GM19438 (cell line): ENCODE measurements at regions not wholly inside any gene's neighbourhood (a gene's known extent, or its start where the extent isn't known, plus 50 kb on each side); places are given as distances from the start of the nearest gene placed in this dataset.

Source experiments
- ATAC-seq: cut with Tn5 transposase; IDR thresholded peaks from one replicate; pipeline ENCODE4 v1.9.1; 2021; ENCODE audit warnings: low read depth; ENCODE audit not compliant: unreplicated experiment

- no peak for ATAC-seq
Measured at GRCh38 chr15:45743426-45744235, 108.8 kb downstream of the SQOR start.

- no peak for ATAC-seq
Measured at GRCh38 chr15:45744236-45744589, 109.4 kb downstream of the SQOR start.

- no peak for ATAC-seq
Measured at GRCh38 chr15:45747426-45747825, 112.6 kb downstream of the SQOR start.

GRCh38 chr15:45751629-45752028, 116.8 kb downstream of the SQOR start:
- no peak for ATAC-seq

GRCh38 chr15:45759936-45760335, 125.1 kb downstream of the SQOR start:
- ATAC-seq, result no peak

GRCh38 chr15:45762726-45763125, 127.9 kb downstream of the SQOR start:
- ATAC-seq, result no peak

- ATAC-seq, result no peak
Measured at GRCh38 chr15:45763170-45763869, 128.5 kb downstream of the SQOR start.

GRCh38 chr15:45773149-45773548, 138.3 kb downstream of the SQOR start:
- ATAC-seq, result no peak

GRCh38 chr15:45776772-45777171, 141.9 kb downstream of the SQOR start:
- ATAC-seq, result no peak

- peak; percentile 71 for ATAC-seq
Measured at GRCh38 chr15:45777781-45778180, 143.0 kb downstream of the SQOR start.

- ATAC-seq, result no peak
Measured at GRCh38 chr15:45780352-45780751, 145.5 kb downstream of the SQOR start.

- ATAC-seq, result no peak
Measured at GRCh38 chr15:45784656-45785055, 149.8 kb downstream of the SQOR start.

- ATAC-seq, result no peak
Measured at GRCh38 chr15:45785897-45786296, 151.1 kb downstream of the SQOR start.

- ATAC-seq, result peak; percentile 51
Measured at GRCh38 chr15:45790325-45790943, 155.6 kb downstream of the SQOR start.

- no peak for ATAC-seq
Measured at GRCh38 chr15:45794304-45794703, 159.5 kb downstream of the SQOR start.

- no peak for ATAC-seq
Measured at GRCh38 chr15:45794712-45795439, 160.0 kb downstream of the SQOR start.

GRCh38 chr15:45795440-45796069, 160.7 kb downstream of the SQOR start:
- no peak for ATAC-seq

GRCh38 chr15:45796433-45796832, 161.6 kb downstream of the SQOR start:
- ATAC-seq, result no peak

GRCh38 chr15:45799508-45799907, 164.7 kb downstream of the SQOR start:
- peak; percentile 68 for ATAC-seq

GRCh38 chr15:45801543-45801942, 166.7 kb downstream of the SQOR start:
- ATAC-seq, result no peak

GRCh38 chr15:45802140-45802539, 167.3 kb downstream of the SQOR start:
- ATAC-seq, result no peak
